C4-2B (cell line): ENCODE measurements at regions not wholly inside any gene's neighbourhood (a gene's known extent, or its start where the extent isn't known, plus 50 kb on each side); places are given as distances from the start of the nearest gene placed in this dataset.
A peak's percentile ranks its signal among the peaks of the same experiment; 100 is the strongest.

Experiments used
- H3K27ac ChIP-seq: fragments of 450-650 bp; 2 replicates; pipeline ENCODE4 v1.5.1; 2017
- CTCF ChIP-seq: fragments of 450-650 bp; conservative IDR thresholded peaks from 2 replicates; pipeline ENCODE4 v1.5.1; 2017; ENCODE audit warnings: mild to moderate bottlenecking
- ZFX ChIP-seq: fragments of 450-650 bp; IDR thresholded peaks from 2 replicates; pipeline ENCODE4 v1.6.1; 2017

GRCh38 chr1:195721210-195721971 is 886.8 kb downstream of the KCNT2 start:
- no peak overlapping the region for H3K27ac ChIP-seq
- TF ChIP-seq CTCF (no peak), ZFX (no peak)

- H3K27ac ChIP-seq: no peak overlapping the region
- peak; percentile 45 for TF ChIP-seq CTCF
- no peak for TF ChIP-seq ZFX
These were observed 890.6 kb downstream of the KCNT2 start for GRCh38 chr1:195717651-195718050.

GRCh38 chr1:195715652-195716051 is 892.6 kb downstream of the KCNT2 start:
- H3K27ac ChIP-seq: no peak overlapping the region
- TF ChIP-seq ZFX (no peak), CTCF (no peak)

- no peak for TF ChIP-seq CTCF
- TF ChIP-seq ZFX: no peak
- no peak overlapping the region for H3K27ac ChIP-seq
These were observed 894.0 kb downstream of the KCNT2 start for GRCh38 chr1:195714248-195714647.

- H3K27ac ChIP-seq: no peak overlapping the region
- no peak for TF ChIP-seq CTCF
- no peak for TF ChIP-seq ZFX
These were observed 898.4 kb downstream of the KCNT2 start for GRCh38 chr1:195709821-195710220.

- no peak for TF ChIP-seq ZFX
- no peak for TF ChIP-seq CTCF
- no peak overlapping the region for H3K27ac ChIP-seq
These were observed 904.2 kb downstream of the KCNT2 start for GRCh38 chr1:195704028-195704427.

- no peak overlapping the region for H3K27ac ChIP-seq
- no peak for TF ChIP-seq CTCF
These were observed 907.1 kb downstream of the KCNT2 start for GRCh38 chr1:195701149-195701548.
